SJSA1 (cell line): ENCODE measurements at regions not wholly inside any gene's neighbourhood (a gene's known extent, or its start where the extent isn't known, plus 50 kb on each side); places are given as distances from the start of the nearest gene placed in this dataset.
"Not testable (repeated sequence)": the region's sequence is repeated elsewhere in the genome, so short reads cannot be mapped to it uniquely, and the experiment has no call there.

ENCODE experiments used
- DNase-seq, 2 experiments: peaks; one replicate each; pipeline ENCODE4 v3.0.0-alpha.2; 2015 to 2020; ENCODE audit warnings: low spot score in 2 of 2, low read depth in 1 of 2
- H3K27ac ChIP-seq: fragments of 250-450 bp; sonication (Bioruptor Pico); 2 replicates; pipeline ENCODE4 v1.5.1; 2020; ENCODE audit warnings: mild to moderate bottlenecking, moderate library complexity
- H3K27me3 ChIP-seq: fragments of 250-450 bp; sonication (Bioruptor Pico); replicated peaks from 2 replicates; pipeline ENCODE4 v1.5.1; 2020; ENCODE audit warnings: mild to moderate bottlenecking, moderate library complexity
- H3K36me3 ChIP-seq: fragments of 250-450 bp; sonication (Bioruptor Pico); 2 replicates; pipeline ENCODE4 v1.5.1; 2020; ENCODE audit warnings: mild to moderate bottlenecking
- H3K4me1 ChIP-seq: fragments of 250-450 bp; sonication (Bioruptor Pico); replicated peaks from 2 replicates; pipeline ENCODE4 v1.6.1; 2021; ENCODE audit warnings: mild to moderate bottlenecking
- H3K4me3 ChIP-seq: fragments of 250-450 bp; sonication (Bioruptor Pico); 2 replicates; pipeline ENCODE4 v1.5.1; 2020; ENCODE audit warnings: mild to moderate bottlenecking
- H3K9me3 ChIP-seq: fragments of 250-450 bp; sonication (Bioruptor Pico); replicated peaks from 2 replicates; pipeline ENCODE4 v1.5.1; 2020; ENCODE audit warnings: mild to moderate bottlenecking

GRCh38 chr5:179472174-179472573, 78.2 kb upstream of the RUFY1 start:
- Histone ChIP-seq H3K27ac (no peak overlapping the region), H3K4me3 (no peak overlapping the region), H3K36me3 (no peaks in the 10 kb centered on the region), H3K9me3 (peaks cover 28% of the 10 kb centered on the region), H3K27me3 (no peaks in the 10 kb centered on the region), H3K4me1 (no peaks in the 10 kb centered on the region)
- no peak for DNase-seq

GRCh38 chr5:179470201-179470600, 80.2 kb upstream of the RUFY1 start:
- H3K36me3 ChIP-seq, result no peaks in the 10 kb centered on the region
- peaks cover 31% of the 10 kb centered on the region for H3K9me3 ChIP-seq
- no peaks in the 10 kb centered on the region for H3K4me1 ChIP-seq
- H3K27ac ChIP-seq, result no peak overlapping the region
- no peak overlapping the region for H3K4me3 ChIP-seq
- no peak for DNase-seq
- no peaks in the 10 kb centered on the region for H3K27me3 ChIP-seq

- Histone ChIP-seq H3K27me3 (no peaks in the 10 kb centered on the region), H3K4me3 (no peak overlapping the region), H3K36me3 (no peaks in the 10 kb centered on the region), H3K27ac (no peak overlapping the region), H3K4me1 (no peaks in the 10 kb centered on the region), H3K9me3 (peaks cover 31% of the 10 kb centered on the region)
- DNase-seq, result no peak
Measured at GRCh38 chr5:179468696-179469095, 81.7 kb upstream of the RUFY1 start.

GRCh38 chr5:179467441-179467840, 82.9 kb upstream of the RUFY1 start:
- DNase-seq, result no peak
- H3K9me3 ChIP-seq, result peaks cover 28% of the 10 kb centered on the region
- no peak overlapping the region for H3K27ac ChIP-seq
- no peaks in the 10 kb centered on the region for H3K36me3 ChIP-seq
- H3K27me3 ChIP-seq, result no peaks in the 10 kb centered on the region
- no peaks in the 10 kb centered on the region for H3K4me1 ChIP-seq
- H3K4me3 ChIP-seq, result no peak overlapping the region

- no peak overlapping the region for H3K27ac ChIP-seq
- DNase-seq, result no peak
- peaks cover 31% of the 10 kb centered on the region for H3K9me3 ChIP-seq
- H3K4me3 ChIP-seq, result no peak overlapping the region
- no peaks in the 10 kb centered on the region for H3K36me3 ChIP-seq
- H3K4me1 ChIP-seq, result no peaks in the 10 kb centered on the region
- no peaks in the 10 kb centered on the region for H3K27me3 ChIP-seq
Measured at GRCh38 chr5:179464631-179465030, 85.7 kb upstream of the RUFY1 start.

GRCh38 chr5:179462040-179462439, 88.3 kb upstream of the RUFY1 start:
- no peak overlapping the region for H3K4me3 ChIP-seq
- H3K27ac ChIP-seq, result no peak overlapping the region
- H3K9me3 ChIP-seq, result peaks cover 20% of the 10 kb centered on the region
- no peaks in the 10 kb centered on the region for H3K36me3 ChIP-seq
- no peaks in the 10 kb centered on the region for H3K4me1 ChIP-seq
- DNase-seq, result no peak
- no peaks in the 10 kb centered on the region for H3K27me3 ChIP-seq

GRCh38 chr5:179461576-179461975, 88.8 kb upstream of the RUFY1 start:
- H3K9me3 ChIP-seq, result peaks cover 21% of the 10 kb centered on the region
- no peak overlapping the region for H3K27ac ChIP-seq
- H3K4me3 ChIP-seq, result no peak overlapping the region
- H3K27me3 ChIP-seq, result no peaks in the 10 kb centered on the region
- DNase-seq, result no peak
- no peaks in the 10 kb centered on the region for H3K4me1 ChIP-seq
- no peaks in the 10 kb centered on the region for H3K36me3 ChIP-seq

GRCh38 chr5:179459771-179460170, 90.6 kb upstream of the RUFY1 start:
- no peaks in the 10 kb centered on the region for H3K4me1 ChIP-seq
- no peak overlapping the region for H3K27ac ChIP-seq
- no peaks in the 10 kb centered on the region for H3K36me3 ChIP-seq
- no peaks in the 10 kb centered on the region for H3K27me3 ChIP-seq
- peaks cover 29% of the 10 kb centered on the region for H3K9me3 ChIP-seq
- H3K4me3 ChIP-seq, result no peak overlapping the region
- no peak for DNase-seq

GRCh38 chr5:179457612-179458011, 92.7 kb upstream of the RUFY1 start:
- Histone ChIP-seq H3K9me3 (peaks cover 31% of the 10 kb centered on the region), H3K4me1 (no peaks in the 10 kb centered on the region), H3K27ac (no peak overlapping the region), H3K4me3 (no peak overlapping the region), H3K36me3 (no peaks in the 10 kb centered on the region), H3K27me3 (no peaks in the 10 kb centered on the region)
- no peak for DNase-seq

GRCh38 chr5:179456075-179456474, 94.3 kb upstream of the RUFY1 start:
- not testable (repeated sequence) for H3K27me3 ChIP-seq, H3K36me3 ChIP-seq, H3K27ac ChIP-seq, DNase-seq, H3K4me1 ChIP-seq, H3K4me3 ChIP-seq
- peaks cover 34% of the 10 kb centered on the region for H3K9me3 ChIP-seq

GRCh38 chr5:179455320-179455719, 95.0 kb upstream of the RUFY1 start:
- DNase-seq, result no peak
- Histone ChIP-seq H3K4me3 (no peak overlapping the region), H3K27me3 (no peaks in the 10 kb centered on the region), H3K9me3 (peaks cover 38% of the 10 kb centered on the region), H3K27ac (no peak overlapping the region), H3K4me1 (no peaks in the 10 kb centered on the region), H3K36me3 (no peaks in the 10 kb centered on the region)

GRCh38 chr5:179454356-179454755, 96.0 kb upstream of the RUFY1 start:
- Histone ChIP-seq H3K4me1 (no peaks in the 10 kb centered on the region), H3K27ac (no peak overlapping the region), H3K36me3 (no peaks in the 10 kb centered on the region), H3K4me3 (no peak overlapping the region), H3K9me3 (peaks cover 36% of the 10 kb centered on the region), H3K27me3 (no peaks in the 10 kb centered on the region)
- DNase-seq, result no peak

GRCh38 chr5:179453616-179454015, 96.7 kb upstream of the RUFY1 start:
- no peak overlapping the region for H3K27ac ChIP-seq
- no peaks in the 10 kb centered on the region for H3K27me3 ChIP-seq
- no peaks in the 10 kb centered on the region for H3K36me3 ChIP-seq
- H3K9me3 ChIP-seq, result peaks cover 34% of the 10 kb centered on the region; the same call in 1 of the 2 replicates
- no peak overlapping the region for H3K4me3 ChIP-seq
- no peaks in the 10 kb centered on the region for H3K4me1 ChIP-seq
- no peak for DNase-seq

- H3K4me1 ChIP-seq, result no peaks in the 10 kb centered on the region
- no peaks in the 10 kb centered on the region for H3K27me3 ChIP-seq
- no peak for DNase-seq
- no peaks in the 10 kb centered on the region for H3K36me3 ChIP-seq
- H3K4me3 ChIP-seq, result no peak overlapping the region
- H3K9me3 ChIP-seq, result peaks cover 34% of the 10 kb centered on the region; the same call in 1 of the 2 replicates
- no peak overlapping the region for H3K27ac ChIP-seq
Measured at GRCh38 chr5:179452356-179453230, 97.8 kb upstream of the RUFY1 start.

- no peaks in the 10 kb centered on the region for H3K4me1 ChIP-seq
- H3K27me3 ChIP-seq, result no peaks in the 10 kb centered on the region
- DNase-seq, result no peak
- no peaks in the 10 kb centered on the region for H3K36me3 ChIP-seq
- H3K27ac ChIP-seq, result no peak overlapping the region
- H3K9me3 ChIP-seq, result peaks cover 29% of the 10 kb centered on the region; the same call in 1 of the 2 replicates
- no peak overlapping the region for H3K4me3 ChIP-seq
Measured at GRCh38 chr5:179451828-179452196, 98.5 kb upstream of the RUFY1 start.
